AG09319 (cell line): ENCODE measurements at regions not wholly inside any gene's neighbourhood (a gene's known extent, or its start where the extent isn't known, plus 50 kb on each side); places are given as distances from the start of the nearest gene placed in this dataset.

Experiments
- DNase-seq: peaks from one replicate; pipeline ENCODE4 v3.0.0-alpha.2; 2010; ENCODE audit warnings: low read depth; ENCODE audit errors: extremely low read depth
- CTCF ChIP-seq: IDR thresholded peaks from 2 replicates; pipeline ENCODE4 v1.5.1; 2011; ENCODE audit warnings: low read depth, mild to moderate bottlenecking, inconsistent platforms, low read length, moderate library complexity

- no peak for DNase-seq
- TF ChIP-seq CTCF = no peak
These were observed 205.2 kb upstream of the TMEM260 start for GRCh38 chr14:56374421-56374820.

DNA sequence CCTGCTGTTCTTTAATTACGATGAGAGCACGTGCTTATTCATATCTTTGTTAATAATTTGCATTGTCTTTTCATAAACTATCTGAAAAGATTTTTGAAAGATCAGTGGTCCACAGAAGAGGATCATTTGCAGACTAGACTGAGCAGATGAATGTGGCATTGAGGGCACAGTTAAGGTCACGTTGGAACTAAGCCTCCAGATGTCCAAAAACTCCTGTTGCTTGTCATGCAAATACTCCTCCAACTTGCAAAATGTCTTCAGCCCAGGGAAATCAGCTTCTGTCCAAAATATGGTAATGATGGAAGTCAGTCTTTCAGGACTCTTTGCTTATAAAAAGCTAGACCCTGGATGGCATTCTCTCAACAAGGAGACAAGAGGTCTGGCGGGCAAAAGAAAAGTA lies 201.6 kb upstream of the TMEM260 start:
- no peak for TF ChIP-seq CTCF
- no peak for DNase-seq

DNA sequence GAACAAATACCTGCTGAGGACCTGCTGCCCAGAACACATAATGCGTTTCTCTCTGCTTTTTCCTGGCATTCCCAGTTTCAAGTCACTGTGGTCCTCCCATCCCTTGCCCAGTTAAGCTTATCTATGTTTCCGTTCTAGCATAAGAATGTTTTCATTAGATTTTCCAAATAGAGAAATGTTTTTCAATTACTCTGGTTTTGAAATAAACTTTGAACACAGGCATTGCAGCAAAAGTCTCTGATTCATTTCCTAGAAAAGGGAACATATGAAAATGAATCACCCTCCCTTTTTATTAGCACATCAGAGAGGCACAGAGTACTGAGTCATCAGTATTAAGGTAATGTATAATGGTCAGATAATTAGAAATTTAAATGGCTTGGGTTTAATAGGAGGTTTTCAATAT lies 201.1 kb upstream of the TMEM260 start:
- DNase-seq = peak; percentile 22
- TF ChIP-seq CTCF = no peak

GRCh38 chr14:56379956-56380355 lies 199.6 kb upstream of the TMEM260 start:
- no peak for TF ChIP-seq CTCF
- DNase-seq = peak; percentile 2

DNA sequence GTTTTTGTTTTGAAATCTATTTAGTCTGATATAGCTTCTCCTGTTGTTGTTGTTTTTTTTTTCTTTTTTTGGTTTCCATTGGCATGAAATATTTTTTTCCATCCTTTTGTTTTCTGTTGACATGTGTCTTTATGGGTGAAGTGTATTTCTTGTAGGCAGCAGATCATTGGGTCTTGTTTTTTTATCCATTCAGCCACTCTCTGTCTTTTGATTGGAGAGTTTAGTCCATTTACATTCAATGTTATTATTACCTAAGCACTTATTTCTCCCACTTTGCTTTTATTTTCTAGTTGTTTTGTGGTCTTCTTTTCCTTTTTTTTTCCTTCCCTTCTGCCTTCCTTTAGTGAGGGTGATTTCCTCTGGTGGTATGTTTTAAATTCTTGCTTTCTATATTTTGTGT lies 193.6 kb upstream of the TMEM260 start:
- no peak for DNase-seq
- no peak for TF ChIP-seq CTCF

- TF ChIP-seq CTCF = no peak
- no peak for DNase-seq
These were observed 188.7 kb upstream of the TMEM260 start for GRCh38 chr14:56390859-56391258.

- no peak for TF ChIP-seq CTCF
- no peak for DNase-seq
These were observed 184.6 kb upstream of the TMEM260 start for GRCh38 chr14:56394826-56395530.
